ENCODE measurements at regions not wholly inside any gene's neighbourhood (a gene's known extent, or its start where the extent isn't known, plus 50 kb on each side); places are given as distances from the start of the nearest gene placed in this dataset.

DNA sequence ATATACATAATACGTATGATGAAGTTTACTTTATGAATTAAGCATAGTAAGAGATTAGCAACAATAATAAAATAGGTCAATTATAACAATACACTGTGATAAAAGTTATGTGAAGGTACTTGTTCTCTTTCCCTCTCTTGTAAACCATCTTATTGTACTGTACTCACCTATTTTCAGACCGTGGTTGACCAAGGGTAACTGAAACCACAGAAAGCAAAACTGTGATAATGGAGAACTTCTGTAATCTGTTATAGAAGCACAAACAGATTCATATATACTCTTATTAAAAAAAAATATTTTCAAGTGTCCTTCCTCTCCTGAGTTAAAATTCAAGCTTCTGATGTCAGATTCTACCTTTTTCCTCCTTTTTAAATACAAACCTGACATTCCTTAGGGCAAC is 1247.8 kb upstream of the SORCS1 start:
- Histone ChIP-seq H3K4me3 (ENCODE audit: low read length) (no peak overlapping the region), H2AFZ (ENCODE audit: low read depth, low read length) (no peak overlapping the region), H3K36me3 (ENCODE audit: insufficient read depth, low read length) (no peaks in the 10 kb centered on the region), H3K9me3 (ENCODE audit: low read length) (no peaks in the 10 kb centered on the region), H3K4me1 (ENCODE audit: insufficient read depth, low read length) (no peaks in the 10 kb centered on the region), H3K27me3 (ENCODE audit: insufficient read depth, low read length) (no peaks in the 10 kb centered on the region)

DNA sequence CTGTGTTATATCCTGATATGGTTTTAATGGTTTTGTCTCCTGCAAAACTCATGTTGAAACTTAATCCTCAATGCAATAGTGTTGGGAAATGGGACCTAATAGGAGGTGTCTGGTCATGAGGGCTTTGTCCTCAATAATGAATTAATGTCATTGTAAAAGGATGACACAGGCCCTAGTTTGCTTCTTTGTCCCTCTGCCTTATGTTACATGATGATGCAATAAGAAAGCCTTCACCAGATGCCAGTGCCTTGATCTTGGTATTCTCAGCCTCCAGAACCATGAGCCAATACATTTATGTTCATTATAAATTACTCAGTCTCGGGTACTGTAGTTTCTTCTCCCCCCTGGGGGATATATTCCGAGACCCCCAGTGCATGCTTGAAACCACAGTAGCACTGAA is 1247.4 kb upstream of the SORCS1 start:
- Histone ChIP-seq H2AFZ (ENCODE audit: low read depth, low read length) (no peak overlapping the region), H3K4me3 (ENCODE audit: low read length) (no peak overlapping the region), H3K9me3 (ENCODE audit: low read length) (no peaks in the 10 kb centered on the region), H3K27me3 (ENCODE audit: insufficient read depth, low read length) (no peaks in the 10 kb centered on the region), H3K4me1 (ENCODE audit: insufficient read depth, low read length) (no peaks in the 10 kb centered on the region), H3K36me3 (ENCODE audit: insufficient read depth, low read length) (no peaks in the 10 kb centered on the region)

DNA sequence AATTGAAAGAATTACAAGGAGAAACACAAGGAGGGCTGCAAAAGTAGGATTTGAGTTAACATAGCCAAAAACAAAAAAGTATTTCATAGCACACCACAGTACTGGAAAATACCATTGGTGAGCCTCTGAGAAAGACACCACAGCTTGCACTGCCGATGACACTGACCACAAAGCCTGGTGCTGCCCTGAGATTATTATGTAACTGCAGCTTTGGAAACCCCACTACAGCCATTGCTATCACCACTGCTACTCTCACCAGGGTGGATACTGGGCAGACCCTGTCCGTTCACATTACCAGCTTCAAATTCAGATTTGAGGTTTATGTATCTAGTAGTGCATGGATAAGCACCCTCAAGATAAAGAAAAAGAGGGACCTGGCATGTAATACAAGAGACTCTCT is 1246.7 kb upstream of the SORCS1 start:
- Histone ChIP-seq H3K36me3 (ENCODE audit: insufficient read depth, low read length) (no peaks in the 10 kb centered on the region), H2AFZ (ENCODE audit: low read depth, low read length) (no peak overlapping the region), H3K9me3 (ENCODE audit: low read length) (no peaks in the 10 kb centered on the region), H3K4me3 (ENCODE audit: low read length) (no peak overlapping the region), H3K27me3 (ENCODE audit: insufficient read depth, low read length) (no peaks in the 10 kb centered on the region), H3K4me1 (ENCODE audit: insufficient read depth, low read length) (no peaks in the 10 kb centered on the region)

DNA sequence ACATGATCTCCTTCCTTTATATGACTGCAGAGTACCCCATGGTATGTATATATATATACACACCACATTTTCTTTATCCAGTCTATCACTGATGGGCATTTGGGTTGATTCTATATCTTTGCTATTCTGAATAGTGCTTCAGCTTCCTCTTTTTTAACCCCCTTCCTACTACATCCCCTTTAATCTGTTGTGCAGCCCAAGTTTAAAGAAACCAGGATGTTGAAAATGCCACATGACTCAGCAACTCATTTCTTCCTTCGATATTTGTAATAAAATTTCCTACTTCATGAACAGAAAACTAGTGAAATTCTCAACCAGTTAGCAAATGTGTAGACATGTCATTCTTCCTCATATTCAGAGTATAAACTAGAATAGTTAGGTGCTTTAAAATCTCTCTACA is 1245.7 kb upstream of the SORCS1 start:
- Histone ChIP-seq H3K4me3 (ENCODE audit: low read length) (no peak overlapping the region), H3K36me3 (ENCODE audit: insufficient read depth, low read length) (no peaks in the 10 kb centered on the region), H3K9me3 (ENCODE audit: low read length) (no peaks in the 10 kb centered on the region), H3K27me3 (ENCODE audit: insufficient read depth, low read length) (no peaks in the 10 kb centered on the region), H3K4me1 (ENCODE audit: insufficient read depth, low read length) (no peaks in the 10 kb centered on the region), H2AFZ (ENCODE audit: low read depth, low read length) (no peak overlapping the region)

DNA sequence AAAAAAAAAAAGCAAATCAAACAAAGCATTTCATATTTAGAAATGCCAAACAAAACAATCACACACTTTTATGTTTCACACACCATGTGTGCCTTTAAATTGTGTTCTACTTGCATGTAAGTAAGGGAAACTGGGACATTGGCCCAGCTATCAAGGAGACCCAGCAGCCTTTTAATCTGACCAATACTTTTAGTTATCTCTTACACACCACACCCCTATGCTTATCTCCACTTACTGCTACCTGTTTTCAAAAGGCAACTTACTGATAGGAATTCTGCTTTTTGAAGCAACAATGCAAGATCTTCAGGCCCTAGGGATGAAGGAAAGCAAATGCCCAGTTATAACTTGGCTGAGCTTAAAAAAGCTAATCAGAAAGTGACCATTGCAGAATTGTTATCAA is 1244.8 kb upstream of the SORCS1 start:
- Histone ChIP-seq H2AFZ (ENCODE audit: low read depth, low read length) (no peak overlapping the region), H3K4me1 (ENCODE audit: insufficient read depth, low read length) (no peaks in the 10 kb centered on the region), H3K9me3 (ENCODE audit: low read length) (no peaks in the 10 kb centered on the region), H3K36me3 (ENCODE audit: insufficient read depth, low read length) (no peaks in the 10 kb centered on the region), H3K4me3 (ENCODE audit: low read length) (no peak overlapping the region), H3K27me3 (ENCODE audit: insufficient read depth, low read length) (no peaks in the 10 kb centered on the region)

DNA sequence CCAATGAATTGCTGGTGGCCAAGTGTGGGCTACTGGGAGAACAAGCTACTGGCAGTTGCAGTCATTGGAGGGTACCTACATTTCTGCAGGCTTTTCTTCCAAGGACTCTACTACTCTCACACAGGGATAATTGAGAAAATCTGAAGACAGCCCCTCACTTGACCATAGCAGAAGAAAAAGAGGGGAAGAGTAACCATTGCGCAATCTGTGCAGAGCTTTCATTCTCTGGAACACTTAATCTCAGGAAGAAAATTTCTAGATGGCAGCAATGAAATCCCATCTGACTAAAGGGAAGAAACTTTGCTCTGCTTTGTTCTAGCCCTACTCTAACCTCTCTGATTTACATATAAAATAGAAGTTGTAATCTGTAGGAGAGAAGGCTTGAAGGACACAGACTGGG is 1239.6 kb upstream of the SORCS1 start:
- Histone ChIP-seq H3K9me3 (ENCODE audit: low read length) (no peaks in the 10 kb centered on the region), H3K27me3 (ENCODE audit: insufficient read depth, low read length) (no peaks in the 10 kb centered on the region), H3K36me3 (ENCODE audit: insufficient read depth, low read length) (no peaks in the 10 kb centered on the region), H2AFZ (ENCODE audit: low read depth, low read length) (no peak overlapping the region), H3K4me1 (ENCODE audit: insufficient read depth, low read length) (no peaks in the 10 kb centered on the region), H3K4me3 (ENCODE audit: low read length) (no peak overlapping the region)

DNA sequence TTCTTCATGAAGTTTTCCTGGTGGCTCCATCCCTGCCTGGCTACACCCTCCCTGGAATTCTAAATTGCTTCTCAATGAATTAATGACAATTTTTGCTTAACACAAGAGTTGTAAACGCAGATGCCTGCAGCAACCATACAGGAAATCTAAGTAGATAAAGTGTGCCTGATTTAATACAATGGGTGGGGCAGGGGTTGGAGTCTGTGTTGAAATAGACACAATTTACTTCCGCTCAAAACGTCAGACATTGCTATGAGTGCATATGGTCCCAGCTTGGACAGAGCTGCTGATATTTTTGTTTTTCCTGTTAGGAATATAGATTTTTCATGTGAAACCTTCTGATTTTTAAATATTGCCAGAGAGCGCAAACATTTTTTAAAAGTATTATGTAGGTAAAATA is 1235.0 kb upstream of the SORCS1 start:
- H3K4me3 ChIP-seq (ENCODE audit: low read length) = no peak overlapping the region

DNA sequence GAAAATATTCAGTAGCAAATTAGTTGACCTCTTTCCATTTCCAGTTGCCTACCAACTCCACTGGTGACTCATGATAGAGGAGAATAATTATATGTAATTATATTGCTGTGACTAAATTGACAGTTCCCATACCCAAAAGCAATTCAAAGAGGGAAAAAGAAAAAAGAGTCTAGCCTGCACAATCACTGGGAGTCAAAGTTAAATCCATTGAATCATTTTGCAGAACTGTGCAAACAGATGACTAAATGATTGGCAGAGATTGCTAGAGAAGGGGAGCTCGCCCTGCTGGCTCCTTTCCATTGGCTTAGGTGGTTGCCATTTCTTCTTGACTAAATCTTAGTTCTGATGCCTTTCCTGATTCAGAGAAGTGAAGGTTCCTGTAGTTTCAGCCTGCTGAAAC is 1228.6 kb upstream of the SORCS1 start:
- H3K27me3 ChIP-seq (ENCODE audit: insufficient read depth, low read length) = no peaks in the 10 kb centered on the region
- H2AFZ ChIP-seq (ENCODE audit: low read depth, low read length) = no peak overlapping the region
- H3K4me3 ChIP-seq (ENCODE audit: low read length) = no peak overlapping the region

More for the DNA sequence above, 1235.0 kb upstream of the SORCS1 start:
- Histone ChIP-seq H2AFZ (ENCODE audit: low read depth, low read length) (no peak overlapping the region), H3K9me3 (ENCODE audit: low read length) (no peaks in the 10 kb centered on the region), H3K27me3 (ENCODE audit: insufficient read depth, low read length) (no peaks in the 10 kb centered on the region), H3K36me3 (ENCODE audit: insufficient read depth, low read length) (no peaks in the 10 kb centered on the region), H3K4me1 (ENCODE audit: insufficient read depth, low read length) (no peaks in the 10 kb centered on the region)

DNA sequence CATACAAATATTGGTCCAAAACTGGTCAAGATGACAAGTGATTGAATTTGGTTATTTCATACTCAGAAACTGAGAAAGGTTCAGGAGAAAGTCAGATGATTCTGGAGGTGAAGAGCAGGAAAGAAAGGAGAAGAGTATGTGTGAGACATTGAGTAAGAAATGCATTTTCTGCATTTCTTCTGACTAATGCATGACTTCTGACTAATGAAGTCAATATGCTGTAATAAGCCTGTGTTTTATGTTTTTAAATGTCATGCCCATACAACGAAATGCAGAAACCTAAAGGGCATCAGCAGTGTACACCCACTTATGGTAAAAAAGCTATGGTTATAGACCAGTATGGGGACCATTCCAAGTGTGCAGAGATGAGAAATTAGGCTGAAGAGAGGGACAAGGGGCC is 1227.8 kb upstream of the SORCS1 start:
- H3K4me3 ChIP-seq (ENCODE audit: low read length) = no peak overlapping the region

More for the DNA sequence above, 1228.6 kb upstream of the SORCS1 start:
- Histone ChIP-seq H3K9me3 (ENCODE audit: low read length) (no peaks in the 10 kb centered on the region), H3K4me1 (ENCODE audit: insufficient read depth, low read length) (no peaks in the 10 kb centered on the region), H3K36me3 (ENCODE audit: insufficient read depth, low read length) (no peaks in the 10 kb centered on the region)

DNA sequence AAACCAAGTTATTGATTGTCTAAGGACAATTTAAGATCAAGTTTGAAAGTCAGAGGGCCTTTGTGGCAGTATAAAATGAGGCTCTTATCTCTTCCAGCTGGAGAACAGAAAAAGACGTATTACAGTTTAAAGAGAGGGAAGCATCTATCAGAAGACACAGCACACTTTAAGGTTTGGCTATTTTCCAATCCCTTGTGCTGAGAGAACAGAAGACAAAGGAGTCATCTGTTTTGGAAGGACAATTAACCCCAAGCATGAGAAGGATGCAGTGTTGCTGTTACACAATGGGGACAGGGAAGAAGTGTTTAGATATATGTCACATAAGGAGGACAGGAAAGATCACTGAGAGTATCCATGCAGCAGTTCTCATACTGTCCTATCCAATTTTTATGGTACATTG is 1224.2 kb upstream of the SORCS1 start:
- no peaks in the 10 kb centered on the region for H3K27me3 ChIP-seq (ENCODE audit: insufficient read depth, low read length)
- no peaks in the 10 kb centered on the region for H3K4me1 ChIP-seq (ENCODE audit: insufficient read depth, low read length)
- H3K36me3 ChIP-seq (ENCODE audit: insufficient read depth, low read length) = no peaks in the 10 kb centered on the region
- H2AFZ ChIP-seq (ENCODE audit: low read depth, low read length) = no peak overlapping the region
- no peak overlapping the region for H3K4me3 ChIP-seq (ENCODE audit: low read length)
- H3K9me3 ChIP-seq (ENCODE audit: low read length) = no peaks in the 10 kb centered on the region

More for the DNA sequence above, 1227.8 kb upstream of the SORCS1 start:
- no peaks in the 10 kb centered on the region for H3K36me3 ChIP-seq (ENCODE audit: insufficient read depth, low read length)
- H3K27me3 ChIP-seq (ENCODE audit: insufficient read depth, low read length) = no peaks in the 10 kb centered on the region
- no peaks in the 10 kb centered on the region for H3K9me3 ChIP-seq (ENCODE audit: low read length)
- H3K4me1 ChIP-seq (ENCODE audit: insufficient read depth, low read length) = no peaks in the 10 kb centered on the region
- no peak overlapping the region for H2AFZ ChIP-seq (ENCODE audit: low read depth, low read length)

DNA sequence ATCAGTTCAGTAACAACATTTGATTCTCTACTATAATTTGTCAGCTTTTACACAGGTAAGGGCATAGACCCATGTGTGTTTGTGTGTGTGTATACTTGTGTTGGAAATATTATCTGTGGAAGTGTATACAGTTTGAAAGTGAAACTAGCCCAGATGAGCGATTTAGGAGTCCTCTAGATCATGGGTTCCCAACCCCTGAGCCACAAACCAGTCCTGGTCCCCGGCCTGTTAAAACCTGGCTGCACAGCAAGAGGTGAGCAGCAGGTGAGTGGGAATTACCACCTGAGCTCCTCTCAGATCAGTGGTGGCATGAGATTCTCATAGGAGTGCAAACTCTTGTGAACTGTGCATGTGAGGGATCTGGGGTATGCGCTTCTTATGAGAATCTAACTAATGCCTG is 1221.5 kb upstream of the SORCS1 start:
- no peaks in the 10 kb centered on the region for H3K4me1 ChIP-seq (ENCODE audit: insufficient read depth, low read length)
- no peaks in the 10 kb centered on the region for H3K36me3 ChIP-seq (ENCODE audit: insufficient read depth, low read length)
- no peak overlapping the region for H2AFZ ChIP-seq (ENCODE audit: low read depth, low read length)
- H3K4me3 ChIP-seq (ENCODE audit: low read length) = no peak overlapping the region
- H3K9me3 ChIP-seq (ENCODE audit: low read length) = no peaks in the 10 kb centered on the region
- H3K27me3 ChIP-seq (ENCODE audit: insufficient read depth, low read length) = no peaks in the 10 kb centered on the region

DNA sequence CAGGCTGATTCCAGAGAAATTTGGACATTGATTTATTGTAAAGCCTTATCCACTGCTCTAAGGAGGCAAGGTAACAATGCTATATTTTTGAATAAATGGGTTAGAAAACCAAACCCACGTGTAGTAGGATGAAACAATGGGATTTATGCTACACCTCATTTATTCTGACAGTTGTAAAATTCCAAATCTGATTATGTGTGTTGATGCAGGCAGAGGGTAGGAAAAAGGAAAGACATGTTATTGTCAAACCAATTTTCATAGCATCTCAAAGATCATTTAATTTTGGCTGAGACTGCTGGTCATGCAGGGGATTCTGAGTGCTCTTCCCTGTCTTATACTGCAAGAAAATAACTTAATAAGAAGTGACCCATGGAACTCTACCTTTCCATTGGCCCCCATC is 1219.9 kb upstream of the SORCS1 start:
- Histone ChIP-seq H3K4me3 (ENCODE audit: low read length) (no peak overlapping the region), H3K27me3 (ENCODE audit: insufficient read depth, low read length) (no peaks in the 10 kb centered on the region), H3K4me1 (ENCODE audit: insufficient read depth, low read length) (no peaks in the 10 kb centered on the region), H3K9me3 (ENCODE audit: low read length) (no peaks in the 10 kb centered on the region), H2AFZ (ENCODE audit: low read depth, low read length) (no peak overlapping the region), H3K36me3 (ENCODE audit: insufficient read depth, low read length) (no peaks in the 10 kb centered on the region)

DNA sequence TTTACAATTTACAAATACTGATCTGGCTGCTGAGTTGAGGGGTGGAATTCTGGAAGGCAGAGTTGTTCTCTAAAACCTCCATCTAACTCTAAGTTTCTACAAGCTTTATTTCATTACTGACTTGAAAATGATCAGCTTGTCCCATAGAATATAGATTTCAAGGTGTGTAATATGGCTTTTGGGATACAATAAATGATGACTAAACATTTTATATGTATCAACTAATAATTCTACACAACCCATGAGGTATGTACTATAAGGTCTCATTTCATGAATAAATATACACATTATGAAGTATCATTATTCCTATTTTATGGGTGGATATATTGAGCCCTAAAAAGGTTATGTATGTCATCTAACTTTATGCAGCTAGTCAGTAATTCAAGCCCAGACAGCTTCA is 1214.3 kb upstream of the SORCS1 start:
- Histone ChIP-seq H3K4me3 (ENCODE audit: low read length) (no peak overlapping the region), H2AFZ (ENCODE audit: low read depth, low read length) (no peak overlapping the region), H3K36me3 (ENCODE audit: insufficient read depth, low read length) (no peaks in the 10 kb centered on the region), H3K9me3 (ENCODE audit: low read length) (no peaks in the 10 kb centered on the region), H3K27me3 (ENCODE audit: insufficient read depth, low read length) (no peaks in the 10 kb centered on the region), H3K4me1 (ENCODE audit: insufficient read depth, low read length) (no peaks in the 10 kb centered on the region)

DNA sequence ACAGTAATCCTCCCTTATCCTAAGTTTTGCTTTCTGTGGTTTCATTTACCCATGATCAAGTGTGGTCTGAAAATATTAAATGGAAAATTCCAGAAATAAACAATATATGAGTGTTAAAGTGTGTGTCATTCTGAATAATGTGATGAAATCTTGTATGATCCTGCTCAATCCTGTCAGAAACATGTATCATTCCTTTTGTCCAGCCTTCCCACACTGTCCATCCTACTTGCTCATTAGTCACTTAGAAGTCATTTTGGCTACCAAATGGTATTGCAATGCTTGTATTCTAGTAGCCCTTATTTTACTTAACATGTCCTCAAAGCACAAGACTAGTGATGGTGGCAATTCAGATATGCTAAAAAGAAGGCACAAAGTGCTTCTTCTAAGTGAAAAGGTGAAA is 1211.2 kb upstream of the SORCS1 start:
- Histone ChIP-seq H3K36me3 (ENCODE audit: insufficient read depth, low read length) (no peaks in the 10 kb centered on the region), H3K9me3 (ENCODE audit: low read length) (no peaks in the 10 kb centered on the region), H3K27me3 (ENCODE audit: insufficient read depth, low read length) (no peaks in the 10 kb centered on the region), H3K4me1 (ENCODE audit: insufficient read depth, low read length) (no peaks in the 10 kb centered on the region), H2AFZ (ENCODE audit: low read depth, low read length) (no peak overlapping the region), H3K4me3 (ENCODE audit: low read length) (no peak overlapping the region)
